GM18519 (cell line): ENCODE measurements at regions not wholly inside any gene's neighbourhood (a gene's known extent, or its start where the extent isn't known, plus 50 kb on each side); places are given as distances from the start of the nearest gene placed in this dataset.
"Not testable (repeated sequence)": the region's sequence is repeated elsewhere in the genome, so short reads cannot be mapped to it uniquely, and the experiment has no call there.

Experiments
- ATAC-seq: cut with Tn5 transposase; IDR thresholded peaks from one replicate; pipeline ENCODE4 v1.9.1; 2021; ENCODE audit warnings: mild to moderate bottlenecking, moderate library complexity; ENCODE audit not compliant: unreplicated experiment, low FRiP score

DNA sequence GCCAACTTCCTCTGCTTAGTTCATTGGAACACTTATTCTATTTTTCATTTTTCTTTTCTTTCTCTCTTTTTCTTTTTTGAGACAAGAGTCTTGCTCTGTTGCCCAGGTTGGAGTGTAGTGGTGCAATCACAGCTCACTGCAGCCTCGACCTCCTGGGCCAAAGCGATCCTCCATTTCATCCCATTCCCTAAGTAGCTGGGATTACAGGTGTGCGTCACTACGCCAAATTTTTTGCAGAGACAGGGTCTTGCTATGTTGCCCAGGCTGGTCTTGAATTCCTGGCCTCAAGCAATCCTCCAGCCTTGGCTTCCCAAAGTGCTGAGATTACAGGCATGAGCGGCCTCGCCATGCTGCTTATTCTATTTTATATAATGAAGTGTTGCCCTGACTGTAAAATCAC lies 336.4 kb upstream of the TNRC6C start:
- not testable (repeated sequence) for ATAC-seq

- ATAC-seq, result no peak
These were observed 335.9 kb upstream of the TNRC6C start for GRCh38 chr17:77622647-77623046.

- not testable (repeated sequence) for ATAC-seq
These were observed 335.2 kb upstream of the TNRC6C start for GRCh38 chr17:77623321-77623720.

- ATAC-seq, result no peak
These were observed 330.5 kb upstream of the TNRC6C start for GRCh38 chr17:77628035-77628434.

- not testable (repeated sequence) for ATAC-seq
These were observed 329.2 kb upstream of the TNRC6C start for GRCh38 chr17:77629284-77629683.

DNA sequence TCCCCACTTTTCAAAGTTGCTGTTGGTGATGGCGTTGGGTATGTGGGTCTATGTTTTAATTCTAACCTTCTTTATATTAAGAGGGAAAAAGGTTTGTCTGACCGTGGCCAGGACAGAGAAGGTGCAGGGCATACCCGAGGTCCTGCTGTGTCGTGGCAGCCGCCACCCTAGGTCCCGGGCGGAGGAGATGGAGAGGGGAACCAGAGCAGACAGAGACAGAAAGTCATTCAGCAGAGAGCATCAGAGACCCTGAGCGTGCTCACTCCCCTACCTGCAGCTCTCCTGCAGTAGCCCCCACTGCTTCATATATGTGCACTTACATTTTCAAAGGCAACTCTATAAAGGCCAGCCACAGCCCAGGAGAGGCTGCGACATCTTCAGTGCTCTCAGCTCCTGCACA lies 327.2 kb upstream of the TNRC6C start:
- ATAC-seq, result no peak

- no peak for ATAC-seq
These were observed 325.9 kb upstream of the TNRC6C start for GRCh38 chr17:77632619-77633018.

DNA sequence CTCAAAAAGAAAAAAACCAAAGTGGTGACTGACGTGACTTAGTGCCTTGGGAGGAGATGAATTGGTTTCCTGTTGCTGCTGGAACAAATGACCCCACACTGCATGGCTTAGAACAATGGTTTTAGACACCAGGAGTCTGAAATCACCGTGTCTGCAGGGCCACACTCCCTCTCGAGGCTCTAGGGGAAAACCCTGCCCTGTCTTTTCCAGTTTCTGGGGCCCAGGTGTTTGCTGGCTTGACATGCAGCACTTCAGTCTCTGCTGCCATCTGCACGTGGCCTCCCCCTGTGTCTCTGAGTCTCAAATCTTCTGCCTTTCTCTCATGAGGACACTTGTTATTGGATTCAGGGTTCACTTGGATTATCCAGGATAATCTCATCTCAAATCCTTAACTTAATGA lies 323.8 kb upstream of the TNRC6C start:
- no peak for ATAC-seq

- no peak for ATAC-seq
These were observed 323.3 kb upstream of the TNRC6C start for GRCh38 chr17:77635176-77635575.

DNA sequence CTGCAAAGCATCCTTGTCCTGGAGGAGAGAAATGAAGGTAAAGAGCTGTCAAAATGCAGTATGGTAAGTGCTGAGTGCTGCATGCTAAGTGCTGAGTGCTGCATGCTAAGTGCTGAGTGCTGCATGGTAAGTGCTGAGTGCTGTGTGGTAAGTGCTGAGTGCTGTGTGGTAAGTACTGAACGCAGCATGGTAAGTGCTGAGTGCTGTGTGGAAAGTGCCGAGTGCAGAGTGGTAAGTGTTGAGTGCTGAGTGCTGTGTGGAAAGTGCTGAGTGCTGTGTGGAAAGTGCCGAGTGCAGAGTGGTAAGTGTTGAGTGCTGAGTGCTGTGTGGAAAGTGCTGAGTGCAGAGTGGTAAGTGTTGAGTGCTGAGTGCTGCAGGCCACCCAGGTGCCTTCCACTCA lies 322.7 kb upstream of the TNRC6C start:
- ATAC-seq, result not testable (repeated sequence)

GRCh38 chr17:77636835-77637817 lies 321.4 kb upstream of the TNRC6C start:
- no peak for ATAC-seq

DNA sequence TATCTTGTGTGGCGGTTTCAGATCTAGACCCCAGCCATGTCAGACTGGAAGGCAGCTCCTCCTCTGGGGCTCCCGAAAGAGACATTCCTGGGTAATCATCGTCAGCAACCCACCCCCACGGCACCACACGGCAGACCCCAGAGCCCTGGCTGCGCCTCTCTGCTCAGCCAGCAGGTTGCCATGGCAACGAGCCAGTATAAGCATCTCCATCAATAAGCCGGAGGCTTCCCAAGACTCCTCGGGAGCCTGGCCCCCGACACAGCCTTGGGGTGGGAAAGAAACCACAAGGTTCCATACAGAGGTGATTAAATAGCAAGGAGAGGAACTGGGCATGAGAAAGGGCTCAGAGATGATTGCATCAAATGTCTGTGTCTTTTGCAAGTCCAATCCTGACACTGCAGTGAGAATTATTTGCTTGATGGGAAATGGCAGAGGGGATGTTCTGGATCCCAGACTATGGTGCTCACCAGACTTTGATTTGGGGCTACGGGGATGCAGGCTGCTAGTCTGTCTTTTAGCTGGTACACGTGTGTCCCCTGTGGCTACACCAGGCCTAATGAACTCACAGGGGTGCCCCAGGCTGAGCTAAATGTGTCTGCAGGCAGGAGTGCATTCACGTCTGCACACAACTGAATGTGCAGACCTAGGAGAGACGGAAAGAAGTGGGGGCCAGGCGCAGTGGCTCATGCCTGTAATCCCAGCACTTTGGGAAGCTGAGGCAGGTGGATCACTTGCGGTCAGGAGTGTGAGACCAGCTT lies 320.5 kb upstream of the TNRC6C start:
- no peak for ATAC-seq

DNA sequence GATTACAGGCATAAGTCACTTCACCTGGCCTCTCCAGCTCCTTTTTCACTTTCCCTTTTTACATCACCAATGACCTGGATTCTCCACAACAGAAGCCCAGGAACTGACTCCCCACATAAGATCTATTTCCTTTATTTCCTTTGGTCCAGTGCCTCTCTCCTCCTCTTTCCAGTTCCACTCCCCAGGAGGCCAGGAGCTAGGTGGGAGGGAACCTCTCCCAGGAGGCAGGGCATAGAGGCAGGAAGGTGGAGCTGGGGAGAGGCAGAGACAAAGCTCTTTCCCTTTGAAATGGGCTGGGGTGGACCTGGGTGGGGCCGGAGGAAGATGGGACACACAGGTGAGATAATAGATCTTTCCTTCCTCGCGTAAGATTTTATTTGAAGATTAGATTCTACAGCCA lies 318.3 kb upstream of the TNRC6C start:
- ATAC-seq, result no peak

DNA sequence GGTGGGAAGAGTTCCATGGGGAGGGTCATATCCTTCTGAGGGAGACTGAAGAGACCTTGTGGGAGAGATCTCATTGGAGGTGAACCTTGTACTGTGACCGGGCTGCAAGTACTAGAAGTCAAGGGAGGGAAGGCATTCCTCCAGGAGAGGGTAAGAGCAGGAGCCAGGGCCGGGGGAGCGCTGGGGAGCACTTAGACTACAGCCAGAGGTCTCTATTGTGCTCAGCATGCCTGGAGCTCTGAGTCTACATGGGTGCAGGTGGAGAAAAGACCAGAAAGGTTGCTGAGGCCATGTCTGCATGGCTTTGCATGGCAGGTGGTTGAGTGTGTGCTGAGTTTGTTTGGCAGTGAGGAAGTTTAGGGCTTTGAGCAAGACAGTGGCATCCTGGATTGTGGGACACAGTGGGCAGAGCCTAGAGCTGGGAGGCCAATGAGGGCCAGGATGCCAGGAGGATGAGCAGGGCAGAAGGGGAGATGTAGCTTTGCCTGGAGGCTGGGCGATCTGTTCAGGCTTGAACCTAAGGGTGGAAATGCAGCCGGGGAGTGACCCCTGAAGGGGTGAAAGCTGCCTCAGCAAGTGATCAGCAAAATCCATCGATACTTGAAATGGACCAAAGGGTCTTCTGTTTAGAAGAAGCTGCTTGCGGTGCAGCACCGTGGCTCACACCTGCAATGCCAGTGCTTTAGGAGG lies 317.4 kb upstream of the TNRC6C start:
- ATAC-seq, result no peak

DNA sequence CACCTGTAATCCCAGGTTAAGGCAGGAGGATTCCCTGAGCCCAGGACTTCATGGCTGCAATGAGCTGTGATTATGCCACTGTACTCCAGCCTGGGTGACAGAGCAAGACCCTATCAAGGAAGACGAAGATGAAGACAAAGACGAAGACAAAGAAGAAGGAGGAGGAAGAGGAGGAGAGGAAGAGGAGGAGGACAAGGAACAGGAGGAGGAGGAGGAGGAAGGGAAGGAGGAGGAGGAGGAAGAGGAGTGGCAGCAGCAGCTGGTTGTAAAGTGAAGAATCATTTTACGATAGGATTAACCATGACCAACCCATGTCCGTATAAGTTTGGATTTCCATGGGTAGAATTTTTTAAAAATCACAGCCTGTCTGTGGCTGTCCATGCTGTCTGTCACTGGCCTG lies 316.8 kb upstream of the TNRC6C start:
- no peak for ATAC-seq

GRCh38 chr17:77644181-77645071 lies 314.1 kb upstream of the TNRC6C start:
- no peak for ATAC-seq

GRCh38 chr17:77645072-77646045 lies 313.1 kb upstream of the TNRC6C start:
- ATAC-seq, result no peak

DNA sequence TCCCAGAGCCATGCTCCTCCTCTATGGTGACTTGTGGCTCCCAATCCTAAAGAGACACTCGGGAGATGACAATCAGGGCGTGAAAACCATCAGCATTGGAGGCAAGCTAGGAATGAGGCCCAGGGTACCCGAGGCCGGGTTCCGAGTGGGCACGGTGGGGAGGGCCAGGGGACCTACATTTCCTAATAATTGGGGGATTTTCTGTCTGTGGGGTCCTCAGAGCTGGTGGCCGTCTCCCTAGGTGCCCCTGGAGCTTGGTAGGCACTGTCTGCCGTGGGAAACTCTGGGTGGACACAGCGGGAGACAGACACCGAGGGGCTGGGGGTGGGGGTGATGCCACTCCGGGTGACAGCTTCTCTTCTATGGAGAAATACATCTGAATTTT lies 312.5 kb upstream of the TNRC6C start:
- no peak for ATAC-seq

DNA sequence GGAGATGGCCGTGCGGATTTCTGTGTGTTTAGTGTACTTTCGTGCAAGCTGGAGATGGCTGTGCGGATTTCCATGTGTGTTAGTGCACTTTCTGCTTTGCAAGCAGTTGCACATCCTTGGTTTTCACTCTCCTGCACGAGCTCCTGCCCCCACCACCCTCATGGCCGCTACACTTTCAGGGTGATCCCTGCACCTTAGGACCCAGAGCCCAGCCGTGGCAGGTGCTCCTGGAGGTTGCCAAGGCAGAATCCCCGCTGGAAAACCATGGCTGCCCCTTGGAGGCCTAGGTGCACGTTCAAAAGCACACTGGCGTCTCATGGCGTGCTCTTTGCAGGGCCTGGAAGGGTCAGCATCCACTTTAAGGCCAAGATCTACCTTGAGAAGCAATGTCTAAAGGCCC lies 311.0 kb upstream of the TNRC6C start:
- no peak for ATAC-seq
